Activated gamma-delta T cell treated with anti-CD3 and anti-CD28 coated beads, Interleukin-2, amount 50 U/mL, for 16 hours (primary cell): ENCODE measurements at regions not wholly inside any gene's neighbourhood (a gene's known extent, or its start where the extent isn't known, plus 50 kb on each side); places are given as distances from the start of the nearest gene placed in this dataset.

Source experiments
- DNase-seq: peaks from one replicate; pipeline ENCODE4 v3.0.0-alpha.2; 2020; ENCODE audit warnings: low read depth

DNA sequence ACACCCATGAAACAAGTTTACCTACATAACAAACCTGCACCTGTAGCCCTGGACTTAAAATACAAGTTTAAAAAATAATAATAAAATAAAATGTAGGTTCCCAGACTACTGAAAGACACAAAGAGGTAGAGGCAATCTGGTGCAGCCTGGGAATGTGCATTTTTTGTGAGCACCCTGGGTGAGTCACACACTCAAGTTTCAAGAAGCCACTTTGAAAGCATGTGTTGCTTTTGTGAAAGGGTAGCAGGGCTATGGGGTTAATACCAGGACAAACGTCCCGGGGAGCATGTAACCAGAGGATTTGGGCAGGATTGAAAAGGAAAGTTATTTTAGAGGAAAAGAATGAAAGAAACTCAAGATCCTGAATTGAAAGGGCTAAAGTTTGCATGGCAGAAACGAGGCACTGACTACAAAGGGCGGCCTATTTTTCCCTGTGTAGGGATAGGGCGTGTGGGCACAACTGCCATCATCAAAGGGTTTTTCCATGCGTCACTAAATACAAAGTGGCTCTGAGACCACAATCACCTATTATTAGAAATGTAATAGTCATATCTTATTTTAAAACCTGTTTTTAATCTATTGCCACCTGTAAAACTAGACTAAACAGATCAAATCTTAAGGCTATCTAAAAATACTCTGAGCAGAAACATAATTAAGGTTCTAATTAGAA lies 314.9 kb downstream of the COG6 start:
- DNase-seq: no peak

DNA sequence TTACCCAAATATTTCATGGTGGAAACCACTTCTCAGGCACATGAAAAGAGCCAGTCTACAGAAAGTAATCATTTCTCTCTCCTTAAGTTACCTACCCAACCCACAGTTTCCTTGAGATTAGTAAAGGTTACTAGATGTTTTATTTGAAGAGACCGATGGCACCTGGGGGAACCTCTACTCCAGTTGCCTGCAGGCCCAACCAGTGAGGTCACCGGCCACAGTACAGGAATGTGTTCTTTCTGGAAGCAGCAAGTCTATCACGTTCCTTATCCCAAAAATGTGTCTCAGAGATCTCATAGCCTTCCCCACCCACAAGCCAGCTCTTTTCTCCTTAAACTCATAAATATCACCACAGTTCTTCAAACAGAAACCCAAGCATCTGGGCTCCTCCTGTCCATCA lies 316.1 kb downstream of the COG6 start:
- no peak for DNase-seq

DNA sequence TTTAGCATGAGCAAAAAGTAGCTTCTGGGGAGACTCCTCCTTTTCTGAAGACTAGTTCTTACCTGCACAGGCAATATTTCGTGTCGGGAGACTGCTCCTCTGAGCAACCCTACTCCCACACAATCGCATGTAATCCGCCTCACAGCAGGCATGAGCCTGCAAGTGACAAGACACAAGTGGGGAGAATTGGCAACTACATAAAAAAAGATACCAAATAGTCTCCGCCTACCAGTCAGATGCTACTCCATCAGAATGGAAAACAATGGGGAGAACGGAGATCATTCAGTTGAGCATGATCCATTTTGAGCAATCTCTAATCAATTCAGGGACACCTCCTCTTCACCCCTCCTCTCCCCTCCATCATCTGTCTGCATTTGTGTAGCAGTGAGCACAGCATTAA lies 321.0 kb downstream of the COG6 start:
- DNase-seq: no peak

DNA sequence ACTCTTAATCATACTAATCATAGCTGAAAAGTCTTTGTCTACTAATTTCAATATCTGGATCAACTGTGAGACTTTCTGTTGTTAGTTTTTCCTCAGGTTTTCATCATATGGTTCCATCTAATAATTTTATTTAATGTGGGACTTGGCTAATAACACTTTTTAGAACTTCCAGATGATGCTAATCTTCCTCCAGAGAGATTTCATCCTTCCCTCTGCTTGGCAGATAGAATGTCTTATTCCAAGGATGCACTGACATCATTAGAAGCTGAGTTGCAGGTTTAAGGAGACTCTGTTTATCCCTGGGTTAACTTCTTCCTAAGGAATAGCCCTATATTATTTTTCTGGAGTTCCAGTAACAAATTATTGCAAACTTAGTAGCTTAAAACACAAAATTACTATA lies 325.6 kb downstream of the COG6 start:
- no peak for DNase-seq

DNA sequence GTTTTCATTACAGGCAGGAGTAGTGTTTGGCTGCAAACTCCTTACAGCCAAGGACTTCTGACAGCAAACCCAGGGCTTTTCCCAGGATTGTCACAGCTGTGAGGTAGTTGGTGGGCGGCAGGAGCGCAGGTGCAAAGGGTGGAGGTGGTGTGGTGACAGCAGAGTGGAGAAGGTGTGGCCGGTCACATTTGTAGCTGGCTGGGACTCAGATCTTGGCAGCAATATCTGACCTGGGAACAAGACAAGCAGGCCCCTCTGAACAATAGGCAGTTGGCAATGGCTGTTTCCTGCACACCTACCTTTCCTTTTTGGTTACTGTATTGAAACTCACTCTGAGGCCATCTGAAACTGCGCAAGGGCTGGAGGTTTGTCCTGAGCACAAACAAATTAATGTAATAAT lies 327.3 kb downstream of the COG6 start:
- no peak for DNase-seq

DNA sequence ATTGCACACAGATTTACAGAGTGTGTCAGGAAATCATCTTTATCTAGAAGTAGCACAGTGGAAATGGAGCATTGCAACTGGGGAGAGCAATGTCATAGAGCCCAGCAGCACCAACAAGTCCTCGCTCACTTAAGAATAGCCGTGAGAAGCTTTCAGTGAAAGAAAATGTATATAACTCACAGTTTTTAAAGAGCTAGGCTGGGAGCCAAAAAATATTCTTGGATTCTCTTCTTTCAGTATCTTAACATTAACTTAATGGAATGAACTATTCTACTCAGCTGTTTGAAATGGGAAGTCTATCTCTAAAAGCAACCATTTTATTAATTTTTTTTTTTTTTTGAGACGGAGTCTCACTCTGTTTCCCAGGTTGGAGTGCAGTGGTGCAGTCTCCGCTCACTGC lies 329.6 kb downstream of the COG6 start:
- no peak for DNase-seq

DNA sequence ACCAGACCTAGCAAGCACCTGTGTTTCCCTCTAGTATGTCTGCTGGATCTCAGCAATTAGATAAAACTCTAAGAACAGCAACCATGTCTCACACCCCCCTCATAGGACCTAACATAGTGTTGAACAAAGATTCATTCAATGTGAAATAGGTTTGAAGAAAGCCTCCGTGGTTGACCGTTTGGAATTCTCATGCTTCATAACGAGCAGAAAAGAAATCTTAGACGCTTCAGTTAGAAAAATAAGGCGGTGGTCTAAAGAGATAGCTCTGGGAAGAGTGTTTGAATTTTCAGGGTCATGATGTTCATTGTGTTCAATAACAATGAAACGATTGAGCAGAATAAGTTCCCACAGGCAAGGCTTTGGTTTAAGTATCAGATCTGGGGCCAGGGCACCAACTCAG lies 332.9 kb downstream of the COG6 start:
- DNase-seq: no peak

DNA sequence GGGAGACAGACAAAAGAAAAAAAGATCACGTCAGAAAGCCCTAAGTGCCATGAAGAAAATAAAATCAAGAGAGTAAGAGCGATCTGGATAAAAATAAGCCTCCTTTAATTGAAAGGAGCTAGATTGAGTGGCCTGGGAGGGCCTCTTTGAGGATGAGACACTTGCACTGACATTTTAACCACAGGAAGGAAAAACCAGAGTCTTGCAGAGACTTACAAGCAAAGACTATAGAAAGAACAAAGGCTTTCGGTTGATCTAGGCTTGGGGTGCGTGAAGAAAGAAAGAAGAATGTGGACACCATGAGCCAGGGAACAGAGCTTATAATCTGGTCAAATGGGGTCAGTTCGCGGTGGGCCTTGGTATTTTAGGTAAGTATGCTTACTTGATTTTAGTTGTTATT lies 342.7 kb downstream of the COG6 start:
- no peak for DNase-seq

DNA sequence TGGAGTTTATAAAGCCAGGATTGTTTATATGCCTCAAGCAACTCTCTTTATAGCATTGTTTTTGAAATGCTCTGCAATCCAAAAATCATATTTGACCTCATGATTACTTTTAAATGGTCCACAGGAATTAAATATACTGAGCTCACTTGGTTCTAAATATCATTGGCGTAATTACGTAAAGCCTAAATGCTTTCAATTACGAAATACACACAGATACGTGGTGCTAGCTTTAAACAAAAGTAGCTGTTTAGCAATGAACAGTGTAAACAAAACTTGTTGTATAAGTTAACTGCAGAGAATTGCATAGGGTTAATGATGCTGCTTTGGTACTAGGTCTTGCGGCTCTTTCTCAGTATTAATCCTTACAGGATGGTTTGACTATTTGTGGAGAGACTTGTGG lies 346.6 kb downstream of the COG6 start:
- no peak for DNase-seq

DNA sequence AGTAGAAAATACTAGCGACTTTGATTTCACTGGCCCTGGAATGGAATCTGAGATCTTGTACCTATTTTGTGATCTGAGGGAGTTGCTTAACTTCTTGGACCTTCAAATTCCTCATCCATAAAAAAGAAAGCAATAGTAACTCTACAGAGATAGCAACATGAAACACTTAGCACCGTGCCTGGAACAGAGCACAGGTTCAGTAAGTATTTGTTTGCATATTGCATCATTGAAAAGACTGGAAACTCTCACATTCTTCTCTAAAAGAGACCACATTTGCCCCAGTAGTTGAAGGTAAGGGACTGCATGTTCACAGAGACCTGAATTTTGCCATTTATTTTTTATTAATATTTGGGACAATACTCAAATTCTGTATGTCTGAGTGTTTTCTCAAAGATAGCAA lies 358.1 kb downstream of the COG6 start:
- DNase-seq: no peak

DNA sequence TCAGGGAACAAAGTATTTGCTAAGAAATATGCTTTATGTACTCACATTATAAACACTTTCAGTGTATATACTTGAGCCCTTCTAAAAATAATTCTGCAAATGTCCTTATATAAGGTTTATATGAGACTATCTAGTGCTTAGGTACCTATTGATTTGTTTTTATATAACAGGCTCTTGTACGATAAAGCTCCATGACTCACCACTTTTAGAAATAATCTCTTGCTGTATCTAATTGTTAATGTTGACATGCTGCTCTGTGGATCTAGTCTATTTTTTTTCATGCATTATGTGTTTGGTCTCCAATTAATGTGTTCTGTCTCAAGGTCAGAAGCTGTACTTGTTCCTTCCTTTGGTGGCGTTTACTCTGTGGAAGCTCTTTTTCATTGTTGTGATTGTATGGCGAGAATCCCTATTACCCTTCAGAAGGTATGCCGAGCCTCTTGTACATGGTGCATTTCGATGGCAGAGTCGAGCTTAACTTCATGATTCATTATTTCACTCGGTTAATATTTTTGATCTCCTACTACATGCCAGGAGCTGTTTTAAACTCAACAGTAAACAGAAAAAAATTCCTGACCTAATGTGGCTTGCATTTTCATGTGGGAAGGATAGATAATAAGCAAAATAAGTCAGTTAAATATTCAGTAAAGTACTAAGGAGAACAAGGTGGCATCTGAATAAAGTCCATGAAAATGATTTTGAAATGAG lies 361.6 kb downstream of the COG6 start:
- DNase-seq: no peak

DNA sequence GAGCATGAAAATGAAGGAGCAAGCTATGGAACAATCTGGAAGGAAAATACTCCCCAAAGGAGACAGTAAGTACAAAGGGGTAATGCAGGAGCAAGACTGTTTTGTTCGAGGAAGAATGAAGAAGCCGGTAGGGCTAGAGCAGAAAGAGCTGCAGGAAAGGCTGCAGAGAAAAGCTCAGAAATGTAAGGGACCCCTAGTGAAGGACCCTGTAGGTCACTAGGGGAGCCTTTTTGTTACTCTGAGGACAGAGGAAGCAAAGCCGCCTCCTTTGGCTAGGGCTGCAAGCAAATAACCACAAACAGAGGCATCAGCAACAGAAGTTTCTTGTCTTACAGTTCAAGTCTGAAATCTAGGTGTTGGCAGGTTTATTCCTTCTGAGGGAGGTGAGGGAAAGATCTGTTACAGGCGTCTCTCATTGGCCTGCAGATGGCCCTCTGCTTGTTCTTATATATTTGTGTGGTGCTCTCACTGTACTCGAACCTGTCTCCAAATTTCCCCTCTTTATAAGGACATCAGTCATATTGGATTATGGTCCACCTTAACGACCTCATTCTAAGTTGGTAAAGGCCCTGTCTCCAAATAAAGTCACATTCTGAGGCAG lies 362.3 kb downstream of the COG6 start:
- DNase-seq: no peak

DNA sequence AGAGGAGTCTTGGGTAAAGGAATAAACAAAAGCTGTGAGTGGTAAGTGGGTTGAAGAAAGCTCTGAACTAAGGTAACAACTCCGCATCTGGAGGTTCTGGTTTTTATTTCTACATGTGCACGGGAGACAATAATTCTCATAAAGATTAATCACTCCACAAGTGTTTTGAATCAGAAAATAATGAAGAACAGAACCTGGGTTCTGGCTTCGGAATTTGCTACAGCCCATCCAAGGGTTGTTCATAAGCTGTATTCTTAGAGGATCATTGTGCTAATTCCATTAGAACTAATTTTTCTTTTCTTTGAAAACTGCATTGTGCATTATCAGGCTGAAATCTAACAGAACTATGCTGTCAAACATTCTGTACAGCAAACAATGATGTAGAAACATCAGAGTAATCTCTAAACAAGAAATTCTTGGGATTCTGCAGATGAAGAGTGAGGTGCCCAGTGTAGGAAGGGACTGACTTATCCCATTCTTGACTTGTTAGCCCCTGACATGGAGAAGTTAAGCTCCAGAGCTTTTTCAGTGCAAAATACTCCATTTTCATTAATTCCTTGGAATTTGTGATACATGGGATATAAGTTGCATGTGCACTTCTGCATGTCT lies 368.2 kb downstream of the COG6 start:
- DNase-seq: no peak

DNA sequence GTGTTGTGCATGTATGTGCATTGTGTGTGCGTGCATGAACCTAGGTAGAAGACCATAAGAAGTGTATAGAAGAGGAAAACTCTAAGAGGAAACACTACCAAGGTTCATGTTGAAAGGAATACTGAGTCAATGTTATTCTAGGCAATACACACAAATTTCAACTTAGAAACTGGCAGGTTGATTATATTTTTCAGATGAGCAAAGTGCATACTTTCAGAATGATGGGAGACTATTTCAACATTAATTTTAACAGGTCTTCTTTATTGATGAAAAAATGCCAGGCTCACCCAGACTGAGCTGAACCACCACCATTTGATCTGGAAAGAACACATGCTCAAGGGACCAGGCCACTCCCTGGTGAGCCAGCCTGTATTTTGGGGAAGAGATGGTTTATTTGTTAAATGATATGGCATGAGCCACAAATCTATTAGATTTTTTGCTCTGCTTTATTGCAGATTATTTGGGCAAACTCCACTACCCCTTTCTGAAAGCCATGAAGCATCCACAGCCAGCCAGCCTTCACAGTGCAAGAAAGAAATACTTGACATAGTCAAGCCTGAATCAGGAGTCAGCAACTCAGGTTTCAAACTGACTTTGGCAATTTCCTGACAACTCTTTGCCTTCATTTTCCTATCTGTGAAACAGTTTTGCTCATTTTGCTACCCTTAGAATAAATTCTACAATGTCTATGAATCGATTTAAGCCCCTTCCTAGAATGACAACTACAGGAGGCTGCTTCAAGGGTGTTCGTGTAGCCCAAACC lies 368.9 kb downstream of the COG6 start:
- no peak for DNase-seq

DNA sequence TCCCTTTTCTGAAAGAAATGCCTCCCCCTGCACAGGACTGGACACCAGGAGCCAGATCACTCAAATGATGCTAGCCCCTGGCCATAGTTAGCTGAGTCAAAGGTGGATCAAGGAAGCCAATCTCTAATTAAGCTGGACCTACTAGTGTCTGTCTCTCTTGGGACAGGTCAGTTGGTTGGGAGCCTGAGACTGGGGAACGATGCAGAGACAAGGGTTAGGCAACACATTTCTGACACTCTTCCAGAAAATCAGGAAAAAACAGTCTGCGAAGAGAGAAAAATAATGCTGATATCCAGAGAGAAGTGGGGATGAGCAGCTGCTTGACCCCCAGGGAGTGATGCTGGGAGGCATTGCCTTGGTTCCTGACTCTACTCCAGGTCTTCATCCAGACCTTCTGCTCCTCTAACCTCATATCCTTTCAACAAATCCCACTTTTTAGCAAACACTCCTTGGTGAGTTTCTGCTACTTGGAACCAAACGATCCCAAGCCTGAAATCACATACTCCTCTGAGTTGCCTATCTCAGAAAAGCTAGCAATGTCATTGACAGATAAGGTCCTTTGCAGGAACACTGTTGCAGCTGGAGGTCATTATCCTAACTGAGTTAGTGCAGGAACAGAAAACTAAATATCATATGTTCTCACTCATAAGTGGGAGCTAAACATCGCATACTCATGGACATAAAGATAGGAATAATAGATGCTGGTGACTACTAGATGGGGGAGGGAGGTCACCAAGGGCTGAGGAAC lies 369.7 kb downstream of the COG6 start:
- DNase-seq: no peak

DNA sequence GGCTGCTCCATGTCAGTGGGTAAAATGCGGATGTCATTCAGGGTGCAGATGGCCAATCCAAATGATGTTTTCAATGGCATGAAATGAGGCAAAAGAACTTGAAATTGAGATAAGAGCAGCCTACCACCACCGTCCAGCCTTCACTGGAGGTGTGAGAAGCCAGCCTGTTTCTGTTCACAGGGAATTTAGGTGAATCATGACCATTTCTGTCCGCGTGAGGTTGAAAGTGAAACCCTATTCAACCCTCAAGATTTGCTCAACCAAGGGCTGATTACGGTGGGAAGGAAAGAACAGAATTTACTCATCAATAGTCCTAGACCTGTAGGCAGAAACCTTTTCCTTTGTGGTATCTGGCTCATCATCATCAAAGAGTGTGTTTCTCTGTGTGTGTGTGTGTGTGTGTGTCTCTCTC lies 370.7 kb downstream of the COG6 start:
- peak; percentile 24 for DNase-seq

DNA sequence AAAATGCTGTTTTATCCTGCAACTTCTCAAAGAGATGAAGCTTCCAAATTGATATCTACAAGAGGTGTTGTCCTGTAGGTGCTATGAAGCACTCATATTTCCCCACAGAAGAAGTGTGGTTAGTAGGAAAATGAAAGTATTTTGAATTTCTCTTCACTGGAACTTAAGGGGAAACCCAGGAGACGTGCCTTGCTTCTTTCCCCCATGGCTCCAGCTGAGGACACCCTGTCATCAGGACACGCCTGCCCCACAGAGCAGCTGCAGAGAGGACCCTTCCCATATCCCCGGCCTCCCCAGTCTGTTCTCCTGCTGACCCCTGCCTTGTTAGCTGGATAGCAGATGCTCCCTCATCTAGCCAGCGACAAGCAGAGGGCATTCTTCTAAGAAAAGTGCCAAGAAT lies 371.3 kb downstream of the COG6 start:
- DNase-seq: peak; percentile 25

DNA sequence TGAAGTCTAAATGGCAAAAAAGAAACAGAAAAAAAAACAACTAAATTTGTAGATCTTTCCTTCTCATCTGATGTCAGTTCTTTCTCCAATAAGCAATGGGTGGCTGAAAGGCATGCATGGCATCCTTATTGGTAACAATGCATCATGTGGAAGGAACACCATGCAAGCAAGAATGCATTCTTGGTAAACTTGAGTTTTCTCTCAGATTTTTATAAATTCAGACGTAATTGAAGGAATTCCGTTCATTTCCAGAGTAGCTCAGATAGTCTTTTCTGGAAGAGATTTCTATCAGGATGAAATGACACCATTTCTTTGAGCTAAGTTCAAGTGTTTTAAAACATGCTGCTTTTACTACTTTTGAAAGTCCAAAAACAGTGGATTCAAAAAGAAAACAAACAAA lies 373.0 kb downstream of the COG6 start:
- no peak for DNase-seq

DNA sequence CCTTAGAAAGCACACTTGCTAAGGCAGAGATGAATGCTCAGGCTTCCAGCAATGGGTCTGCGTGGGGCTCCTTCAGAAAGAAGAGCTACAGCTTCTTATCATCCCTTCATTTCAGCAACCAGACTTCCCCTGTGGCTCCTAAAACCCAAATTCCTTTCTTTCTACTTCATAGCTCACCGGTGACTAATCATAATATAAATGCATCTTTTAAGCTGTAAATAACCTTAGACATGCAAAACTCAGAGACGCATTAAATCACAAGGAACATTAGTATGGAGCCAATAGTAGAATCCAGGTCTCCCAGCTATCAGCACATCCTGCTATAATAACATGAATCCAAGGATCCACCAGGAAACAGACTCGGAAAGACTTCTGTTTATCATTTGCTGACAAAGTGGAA lies 375.6 kb downstream of the COG6 start:
- DNase-seq: no peak

DNA sequence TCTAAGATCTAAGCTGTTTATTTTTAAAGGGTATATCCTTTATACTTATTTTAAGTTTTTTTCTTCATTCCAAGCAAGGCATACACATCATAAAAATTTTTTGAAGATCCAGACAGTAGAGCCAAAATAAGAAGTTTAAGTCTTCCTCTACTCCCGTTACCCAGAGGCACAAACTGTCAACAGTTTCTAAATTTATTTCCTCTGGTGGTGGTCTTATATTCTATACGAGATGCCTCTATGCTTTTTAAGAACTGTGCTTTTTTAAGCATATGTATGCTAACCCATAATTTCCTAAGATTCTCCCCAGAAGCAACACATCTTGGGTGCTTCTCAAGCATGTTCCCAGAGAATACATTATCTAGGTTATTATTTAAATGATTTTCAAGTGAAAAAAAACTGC lies 383.6 kb downstream of the COG6 start:
- no peak for DNase-seq

DNA sequence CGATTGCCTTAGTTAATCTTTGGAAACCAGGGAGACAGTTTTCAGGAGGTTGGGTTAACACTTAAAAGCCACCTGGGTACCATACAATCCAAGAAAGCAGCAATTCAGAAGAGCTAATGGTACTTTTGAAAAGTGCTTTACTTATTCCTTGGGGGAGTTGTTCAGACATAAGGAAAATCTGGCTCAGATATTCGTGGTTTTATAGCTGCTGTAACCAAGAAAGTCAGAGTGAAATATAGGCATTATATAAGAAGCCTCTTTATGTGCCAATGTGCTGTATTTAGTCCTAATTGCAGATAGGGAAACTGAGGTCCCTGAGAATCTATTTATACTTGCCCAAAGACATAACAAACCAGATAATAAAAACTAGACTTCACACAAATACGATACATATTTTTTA lies 387.5 kb downstream of the COG6 start:
- DNase-seq: no peak

DNA sequence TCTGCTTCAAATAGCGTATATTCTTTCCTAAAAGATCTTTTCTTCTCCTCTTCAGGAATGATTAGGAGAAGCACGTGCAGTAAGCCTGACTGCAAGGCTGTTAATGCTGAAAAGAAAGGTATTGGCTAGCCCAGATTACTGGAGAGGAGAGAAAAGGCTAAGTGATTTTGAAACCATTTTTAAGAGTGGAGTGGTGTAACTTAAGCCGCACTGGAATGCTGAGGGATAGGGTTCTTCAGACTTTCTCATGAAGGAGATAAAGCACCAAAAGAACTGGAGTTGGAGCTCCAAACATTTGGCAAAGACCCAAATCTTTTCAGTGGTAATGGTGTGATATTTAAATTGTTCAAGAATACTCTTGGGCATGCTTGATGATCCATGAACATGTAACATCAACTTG lies 388.3 kb downstream of the COG6 start:
- DNase-seq: no peak
